ENCODE measurements at regions not wholly inside any gene's neighbourhood (a gene's known extent, or its start where the extent isn't known, plus 50 kb on each side); places are given as distances from the start of the nearest gene placed in this dataset.

GRCh38 chr9:90511711-90512110 lies 130.9 kb downstream of the DIRAS2 start:
- no peaks in the 10 kb centered on the region for H3F3A ChIP-seq (replicated peaks; ENCODE audit: insufficient read depth)
- POLR2A ChIA-PET: no interaction called here
- no peak overlapping the region for H3K27ac ChIP-seq (ENCODE audit: low read depth in 2 of 2, low read length in 1 of 2)
- no peaks in the 10 kb centered on the region for H3K79me2 ChIP-seq (ENCODE audit: insufficient read depth)
- no peaks in the 10 kb centered on the region; a peak in 2 of 4 replicates for H3K4me1 ChIP-seq (ENCODE audit: control insufficient read depth in 1 of 2, insufficient read depth in 2 of 2, low read depth in 1 of 2, low read length in 1 of 2)
- H3K9ac ChIP-seq: no peak overlapping the region
- no peak for TF ChIP-seq TCF12 (IDR thresholded peaks at IDR 0.05)
- TF ChIP-seq CHD2 (IDR thresholded peaks at IDR 0.05; ENCODE audit: low read length, partially characterized antibody): no peak
- no peak for TF ChIP-seq EP300 (IDR thresholded peaks at IDR 0.05; ENCODE audit: borderline replicate concordance in 1 of 2, low read depth in 1 of 2, low read length in 1 of 2)
- TF ChIP-seq NRF1 (IDR thresholded peaks at IDR 0.05; ENCODE audit: low read depth, low read length): no peak
- no peak for TF ChIP-seq PBX3 (IDR thresholded peaks at IDR 0.05)
- no peak for TF ChIP-seq POLR2AphosphoS5 (IDR thresholded peaks at IDR 0.05; ENCODE audit: low read depth, low read length)
- TF ChIP-seq IRF3 (IDR thresholded peaks at IDR 0.05; ENCODE audit: low read depth, low read length): no peak
- TF ChIP-seq CTCF (IDR thresholded peaks at IDR 0.05): no peak
- no peak for TF ChIP-seq RCOR1 (IDR thresholded peaks at IDR 0.05; ENCODE audit: low read length)
- TF ChIP-seq SIN3A (IDR thresholded peaks at IDR 0.05; ENCODE audit: borderline replicate concordance, low read depth, low read length): no peak
- TF ChIP-seq TAF1 (IDR thresholded peaks at IDR 0.05; ENCODE audit: borderline replicate concordance, low read depth, low read length): no peak
- TF ChIP-seq FOSL2 (IDR thresholded peaks at IDR 0.05; ENCODE audit: borderline replicate concordance, low read depth): no peak
- no peak for TF ChIP-seq ZBTB33 (IDR thresholded peaks at IDR 0.05; ENCODE audit: borderline replicate concordance, low read depth)
- no peak for TF ChIP-seq RAD21 (IDR thresholded peaks at IDR 0.05; ENCODE audit: low read length)
- TF ChIP-seq MAX (IDR thresholded peaks at IDR 0.05; ENCODE audit: low read depth): no peak
- no peak overlapping the region for H3K4me2 ChIP-seq
- H3K27me3 ChIP-seq (ENCODE audit: insufficient read depth): no peaks in the 10 kb centered on the region
- H4K20me1 ChIP-seq (ENCODE audit: insufficient read depth): no peaks in the 10 kb centered on the region
- no peaks in the 10 kb centered on the region for H3K36me3 ChIP-seq (replicated peaks in 1 of 2; ENCODE audit: control insufficient read depth in 1 of 2, insufficient read depth in 2 of 2, low read length in 1 of 2)
- H3K4me3 ChIP-seq (ENCODE audit: low read depth in 2 of 2, low read length in 1 of 2): no peak overlapping the region
- H3K9me3 ChIP-seq: no peaks in the 10 kb centered on the region
- H3K9me2 ChIP-seq: no peaks in the 10 kb centered on the region
- DNase-seq: no peak
- no peak overlapping the region for H2AFZ ChIP-seq (ENCODE audit: low read depth)
- CTCF ChIA-PET: no interaction called here
- WGBS (ENCODE audit: low lambda C conversion rate): 18% methylated on average over 6 of the region's 6 CpGs

Data from SK-N-SH (cell line).